NCI-H748 (cell line): ENCODE measurements at regions not wholly inside any gene's neighbourhood (a gene's known extent, or its start where the extent isn't known, plus 50 kb on each side); places are given as distances from the start of the nearest gene placed in this dataset.
A peak's percentile ranks its signal among the peaks of the same experiment; 100 is the strongest.
"Not testable (repeated sequence)": the region's sequence is repeated elsewhere in the genome, so short reads cannot be mapped to it uniquely, and the experiment has no call there.

ENCODE experiments used
- DNase-seq: peaks from one replicate; lab custom pipeline; 2025; ENCODE audit not compliant: unreplicated experiment; lab: John Stamatoyannopoulos, UW

GRCh38 chr7:92916770-92917224 is 80.4 kb upstream of the CDK6 start:
- DNase-seq: peak; percentile 65

- DNase-seq: no peak
Observed at GRCh38 chr7:92915348-92915747, 79.0 kb upstream of the CDK6 start.

GRCh38 chr7:92914645-92915044 is 78.3 kb upstream of the CDK6 start:
- no peak for DNase-seq

GRCh38 chr7:92913849-92914248 is 77.5 kb upstream of the CDK6 start:
- DNase-seq: no peak

GRCh38 chr7:92910976-92911375 is 74.6 kb upstream of the CDK6 start:
- DNase-seq: no peak

- no peak for DNase-seq
Observed at GRCh38 chr7:92909686-92910475, 73.5 kb upstream of the CDK6 start.

GRCh38 chr7:92904244-92905131 is 68.1 kb upstream of the CDK6 start:
- no peak for DNase-seq

GRCh38 chr7:92898798-92899197 is 62.4 kb upstream of the CDK6 start:
- no peak for DNase-seq

- not testable (repeated sequence) for DNase-seq
Observed at GRCh38 chr7:92894857-92895256, 58.5 kb upstream of the CDK6 start.

- DNase-seq: no peak
Observed at GRCh38 chr7:92889081-92889480, 52.7 kb upstream of the CDK6 start.
